GM13977 (cell line): ENCODE measurements at regions not wholly inside any gene's neighbourhood (a gene's known extent, or its start where the extent isn't known, plus 50 kb on each side); places are given as distances from the start of the nearest gene placed in this dataset.

Experiments used
- DNase-seq: peaks from one replicate; pipeline ENCODE4 v3.0.0; 2012; ENCODE audit warnings: low spot score
- CTCF ChIP-seq: IDR thresholded peaks from 2 replicates; pipeline ENCODE4 v1.5.1; 2012; ENCODE audit warnings: mild to moderate bottlenecking, control low read depth; ENCODE audit not compliant: insufficient read depth; ENCODE audit errors: extremely low read depth, missing control alignments
- in situ Hi-C: fragments of 300-500 bp; cut with MboI; formaldehyde crosslinking; loops from one replicate; pipeline ENCODE4 v1.12.0; 2022; ENCODE audit warnings: low sequenced_read_pairs, low pct_unique_long_range_greater_than_20kb, mixed read lengths, inconsistent platforms; ENCODE audit not compliant: unreplicated experiment

GRCh38 chr9:23581931-23582330, 244.1 kb downstream of the ELAVL2 start:
- in situ Hi-C loops, result no loop called here
- TF ChIP-seq CTCF, result no peak
- no peak for DNase-seq

DNA sequence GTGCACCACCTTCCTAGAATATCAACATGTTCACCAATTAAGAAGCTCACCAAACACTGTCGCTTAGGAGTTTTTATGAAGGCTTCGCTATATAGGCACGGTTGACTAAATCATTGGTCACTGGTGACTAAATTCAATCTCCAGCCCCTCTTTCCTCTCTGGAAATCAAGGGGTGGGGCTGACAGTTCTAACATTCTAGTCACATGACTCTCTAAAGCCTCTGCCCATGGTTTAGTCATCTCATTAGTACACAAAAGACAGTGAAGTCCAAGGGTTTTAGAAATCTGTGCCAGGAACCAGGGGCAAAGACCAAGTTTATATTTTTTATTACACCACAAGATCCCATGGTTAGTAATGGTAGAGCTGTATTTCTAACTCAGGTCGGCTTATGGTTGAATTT, 243.2 kb downstream of the ELAVL2 start:
- DNase-seq, result no peak
- TF ChIP-seq CTCF, result no peak
- in situ Hi-C loops, result no loop called here

DNA sequence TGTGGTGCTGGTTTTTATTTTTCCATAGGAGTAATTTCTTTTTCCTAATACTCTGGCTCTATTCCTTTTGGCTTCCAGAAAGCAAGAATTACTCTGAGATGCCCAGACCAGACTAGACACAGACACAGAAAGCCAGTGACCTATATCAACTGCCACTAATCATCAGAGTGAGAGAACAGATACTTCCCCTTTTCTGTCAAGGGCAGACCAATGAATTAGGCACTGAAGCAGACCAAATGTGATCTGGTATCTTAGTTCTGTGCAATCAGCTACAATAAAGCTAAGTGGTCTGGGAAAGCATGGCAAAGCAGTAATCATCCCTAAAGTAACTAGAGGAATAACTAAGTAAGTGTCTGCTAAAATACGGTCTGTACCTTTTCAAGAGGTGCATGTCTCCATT, 239.1 kb downstream of the ELAVL2 start:
- in situ Hi-C loops, result no loop called here
- no peak for TF ChIP-seq CTCF

DNA sequence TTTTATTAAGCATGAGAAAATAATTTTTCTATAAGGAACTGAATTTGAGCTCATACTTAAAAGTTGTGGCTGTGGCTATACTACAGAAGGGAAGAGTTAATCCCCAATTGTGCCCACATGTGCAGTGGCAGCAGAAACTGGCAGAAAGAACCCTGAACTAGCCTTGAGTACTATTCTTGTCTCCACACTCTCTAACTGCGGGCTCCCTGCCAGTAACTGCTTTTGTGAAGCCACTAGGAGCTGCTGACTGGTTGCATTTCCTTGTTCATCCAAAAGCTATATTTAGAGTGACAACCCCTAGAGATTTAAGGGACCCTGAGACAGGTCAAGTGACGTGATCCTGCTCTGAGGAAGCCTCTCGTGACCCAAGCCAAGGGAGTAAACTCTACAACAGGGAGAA, 238.6 kb downstream of the ELAVL2 start:
- TF ChIP-seq CTCF, result no peak
- in situ Hi-C loops, result no loop called here
- no peak for DNase-seq

More for the DNA sequence above, 239.1 kb downstream of the ELAVL2 start:
- DNase-seq, result no peak

DNA sequence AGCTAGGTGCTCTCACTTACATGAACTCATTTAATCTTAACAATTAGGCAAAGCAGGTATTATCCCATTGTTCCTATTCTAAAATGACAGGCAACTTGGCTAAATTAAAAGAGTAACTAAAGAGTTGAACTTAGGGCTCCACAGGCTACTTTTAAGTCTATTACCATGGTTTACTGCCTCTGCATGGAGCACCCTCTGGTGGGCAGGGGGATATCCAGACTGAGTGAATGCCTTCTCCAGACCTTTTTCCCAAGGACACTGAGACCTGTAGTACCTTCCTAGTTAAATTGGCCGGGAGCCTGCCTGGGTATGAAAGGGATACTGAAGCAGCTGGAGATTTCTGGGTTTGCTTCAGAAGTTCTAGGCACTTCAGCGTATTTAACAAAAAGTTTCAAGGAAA, 238.1 kb downstream of the ELAVL2 start:
- DNase-seq, result no peak
- in situ Hi-C loops, result no loop called here

DNA sequence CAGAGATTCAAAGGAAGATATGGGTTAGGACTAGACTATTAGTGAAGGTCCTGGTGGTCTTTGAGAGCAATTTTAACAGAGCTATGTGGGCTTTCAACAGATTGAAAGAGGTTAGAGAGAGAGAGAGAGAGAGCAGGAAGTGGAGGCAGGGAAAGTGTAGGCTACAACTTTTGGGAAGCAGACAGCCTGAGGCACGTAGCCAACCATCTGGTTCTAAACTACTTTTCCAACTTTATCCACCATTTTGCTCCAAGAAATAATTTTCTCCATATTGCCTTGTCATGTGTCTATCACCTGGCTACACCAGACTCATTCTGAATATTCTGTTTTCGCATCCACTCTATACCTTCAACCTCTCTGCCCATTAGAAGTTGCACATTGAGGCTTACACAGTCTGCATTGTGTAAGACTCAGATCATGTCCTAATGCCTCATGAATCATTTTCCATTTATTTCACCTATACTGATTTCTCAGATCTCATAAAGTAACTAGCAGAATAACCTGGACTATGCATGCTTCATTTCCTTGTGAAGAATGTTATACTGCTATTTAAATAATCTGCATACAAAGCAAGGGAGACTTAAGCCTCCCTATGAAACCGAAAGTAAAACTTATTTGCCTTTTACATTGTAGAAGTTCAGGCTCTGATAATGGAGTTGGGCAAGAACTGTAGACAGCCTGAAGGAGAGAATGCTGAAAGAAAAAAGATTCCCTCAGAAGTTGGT, 235.6 kb downstream of the ELAVL2 start:
- TF ChIP-seq CTCF, result no peak
- in situ Hi-C loops, result no loop called here

More for the DNA sequence above, 238.1 kb downstream of the ELAVL2 start:
- TF ChIP-seq CTCF, result no peak

DNA sequence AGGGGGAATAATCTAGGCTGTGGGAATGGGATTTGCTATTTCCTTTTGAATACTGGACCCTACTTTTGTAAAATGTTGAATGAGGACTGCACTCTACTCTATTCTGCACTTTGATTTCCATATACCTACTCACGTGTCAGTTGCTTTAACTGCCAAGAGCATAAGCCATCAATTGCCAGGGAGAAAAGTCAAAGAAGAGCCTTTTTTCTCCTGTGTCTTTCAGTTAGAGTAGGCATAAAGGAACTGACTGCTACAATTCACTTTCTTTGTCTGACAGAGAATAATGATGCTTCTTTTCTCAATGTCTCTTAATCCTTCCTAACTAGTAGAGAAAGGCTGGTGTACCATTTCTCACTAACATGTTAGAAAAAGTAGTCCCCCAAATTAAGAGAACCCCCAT, 231.6 kb downstream of the ELAVL2 start:
- in situ Hi-C loops, result no loop called here
- TF ChIP-seq CTCF, result no peak
- no peak for DNase-seq

More for the DNA sequence above, 235.6 kb downstream of the ELAVL2 start:
- DNase-seq, result no peak
